ENCODE measurements at regions not wholly inside any gene's neighbourhood (a gene's known extent, or its start where the extent isn't known, plus 50 kb on each side); places are given as distances from the start of the nearest gene placed in this dataset.

- Histone ChIP-seq H3K27me3 (replicated peaks in 1 of 2; ENCODE audit: control insufficient read depth in 2 of 2, insufficient read depth in 2 of 2, low read length in 1 of 2) (no peaks in the 10 kb centered on the region), H3K4me3 (no peak overlapping the region), H3K9me3 (replicated peaks; ENCODE audit: control insufficient read depth, insufficient read depth, low read length) (no peaks in the 10 kb centered on the region; the same call in 1 of the 3 replicates), H4K20me1 (ENCODE audit: control insufficient read depth, insufficient read depth) (no peaks in the 10 kb centered on the region), H2AFZ (ENCODE audit: control insufficient read depth, low read depth, low read length) (no peak overlapping the region), H3K36me3 (ENCODE audit: control insufficient read depth in 2 of 2, insufficient read depth in 2 of 2, low read length in 1 of 2) (no peaks in the 10 kb centered on the region), H3K27ac (ENCODE audit: control insufficient read depth, insufficient read depth) (no peak overlapping the region), H3K4me2 (ENCODE audit: control insufficient read depth, insufficient read depth) (no peak overlapping the region), H3K79me2 (ENCODE audit: control insufficient read depth, insufficient read depth, low read length) (no peaks in the 10 kb centered on the region), H3K9ac (ENCODE audit: control insufficient read depth, insufficient read depth, low read length) (no peak overlapping the region), H3K4me1 (ENCODE audit: control insufficient read depth, insufficient read depth, low read length) (no peaks in the 10 kb centered on the region)
- intact Hi-C loops (cut with micrococcal nuclease; ENCODE audit: unreplicated experiment) (no loop called here), in situ Hi-C loops (cut with MboI) (no loop called here)
- BruUV-seq (replicated peaks), result no TSS peak
- 6% methylated on average over 1 of the region's 1 CpG for WGBS (ENCODE audit: insufficient coverage, insufficient replicate concordance, low lambda C conversion rate, missing lambda C conversion rate)
- peak; percentile 64 for ATAC-seq
- DNase-seq (ENCODE audit: low read depth, low spot score), result no peak
- ChIA-PET CTCF (no interaction called here), RAD21 (ENCODE audit: unreplicated experiment) (no interaction called here), SMC1A (ENCODE audit: uncharacterized antibody, unreplicated experiment) (interaction anchor here (0.8 to 1.4 kb wide), 2 partner anchors 29 to 48 kb away, joined by 3 read pairs; no protein-coding TSS in a partner anchor), POLR2A (no interaction called here)
- TF ChIP-seq MEF2B (IDR thresholded peaks at IDR 0.05; ENCODE audit: partially characterized antibody, poor library complexity, severe bottlenecking) (peak; percentile 9), SREBF1 (IDR thresholded peaks at IDR 0.05; ENCODE audit: low read length) (no peak), ATF7 (IDR thresholded peaks at IDR 0.05; ENCODE audit: low read depth) (0 out of 2 replicates have a peak, but pooled peaks have one; percentile 14)
- FAIRE-seq, result peak; percentile 49
Observed at GRCh38 chr4:180156684-180157083, 2086.5 kb upstream of the TENM3 start.

DNA sequence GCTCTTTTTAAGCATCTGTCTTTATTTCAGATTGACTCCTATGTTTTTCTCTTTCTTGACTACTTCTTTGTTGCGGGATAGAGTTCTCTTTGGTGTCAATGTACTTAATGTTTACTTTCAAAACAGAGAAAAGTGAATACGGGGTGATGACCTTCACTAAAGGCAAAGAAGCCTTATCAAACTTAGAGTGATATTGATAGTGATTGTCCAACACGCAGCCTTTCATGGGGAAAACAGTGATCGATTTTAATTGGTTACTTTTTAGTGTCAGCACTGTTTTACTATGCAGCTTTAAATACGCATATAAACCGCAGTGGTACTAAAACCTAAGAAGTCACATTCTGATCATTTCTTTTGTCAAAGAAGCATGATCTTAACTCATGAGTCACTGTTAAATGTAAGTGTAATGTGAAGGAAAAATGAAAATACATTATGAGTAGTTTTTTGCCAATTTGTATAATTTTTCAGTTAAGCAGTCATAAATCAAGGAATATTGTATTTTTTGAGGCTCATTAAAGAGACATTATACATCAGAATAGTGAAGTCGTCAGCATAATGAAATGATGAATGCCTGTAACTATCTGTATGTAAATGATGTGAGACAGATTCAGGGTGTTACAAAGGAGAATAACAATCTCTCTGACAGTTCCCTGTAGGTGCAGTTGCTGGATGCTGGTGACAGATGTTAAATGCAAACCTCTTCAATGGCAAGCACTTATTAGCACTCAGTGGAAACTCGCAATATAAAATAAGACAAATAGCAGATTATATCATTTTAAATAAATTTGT lies 2082.8 kb upstream of the TENM3 start:
- intact Hi-C loops (cut with micrococcal nuclease; ENCODE audit: unreplicated experiment), result no loop called here
- no peak for ATAC-seq
- BruUV-seq (replicated peaks), result no TSS peak
- Histone ChIP-seq H3K36me3 (ENCODE audit: control insufficient read depth in 2 of 2, insufficient read depth in 2 of 2, low read length in 1 of 2) (no peaks in the 10 kb centered on the region), H3K4me3 (no peak overlapping the region), H2AFZ (ENCODE audit: control insufficient read depth, low read depth, low read length) (no peak overlapping the region), H3K4me1 (ENCODE audit: control insufficient read depth, insufficient read depth, low read length) (no peaks in the 10 kb centered on the region), H4K20me1 (ENCODE audit: control insufficient read depth, insufficient read depth) (no peaks in the 10 kb centered on the region), H3K27ac (ENCODE audit: control insufficient read depth, insufficient read depth) (no peak overlapping the region), H3K4me2 (ENCODE audit: control insufficient read depth, insufficient read depth) (no peak overlapping the region), H3K79me2 (ENCODE audit: control insufficient read depth, insufficient read depth, low read length) (no peaks in the 10 kb centered on the region), H3K9ac (ENCODE audit: control insufficient read depth, insufficient read depth, low read length) (no peak overlapping the region), H3K27me3 (replicated peaks in 1 of 2; ENCODE audit: control insufficient read depth in 2 of 2, insufficient read depth in 2 of 2, low read length in 1 of 2) (no peaks in the 10 kb centered on the region), H3K9me3 (replicated peaks; ENCODE audit: control insufficient read depth, insufficient read depth, low read length) (no peaks in the 10 kb centered on the region; the same call in 2 of the 3 replicates)
- POLR2A ChIA-PET, result no interaction called here
- RAD21 ChIA-PET (ENCODE audit: unreplicated experiment), result no interaction called here
- in situ Hi-C loops (cut with MboI), result no loop called here
- WGBS (ENCODE audit: insufficient coverage, insufficient replicate concordance, low lambda C conversion rate, missing lambda C conversion rate), result 28% methylated on average over 8 of the region's 8 CpGs
- no peak for TF ChIP-seq SREBF1 (IDR thresholded peaks at IDR 0.05; ENCODE audit: low read length)
- CTCF ChIA-PET, result no interaction called here
- DNase-seq (ENCODE audit: low read depth, low spot score), result no peak
- no peak for FAIRE-seq
- SMC1A ChIA-PET (ENCODE audit: uncharacterized antibody, unreplicated experiment), result interaction anchor here (0.8 kb wide), 1 partner anchor 43 kb away, joined by 3 read pairs; no protein-coding TSS in a partner anchor

Data from GM12878 (cell line).